Activated CD8-positive, alpha-beta memory T cell treated with anti-CD3 and anti-CD28 coated beads, Interleukin-2, amount 10 ng/mL, durations not matched to agents 7 days and 5 days (primary cell): ENCODE measurements at regions not wholly inside any gene's neighbourhood (a gene's known extent, or its start where the extent isn't known, plus 50 kb on each side); places are given as distances from the start of the nearest gene placed in this dataset.

Experiments used
- ATAC-seq: fragments of 150-1000 bp; cut with Tn5 transposase; one replicate; pipeline ENCODE4 v1.10.0; 2021; ENCODE audit warnings: moderate library complexity
- CTCF ChIA-PET: fragments of 350-600 bp; sonication (Branson Sonifier 250); formaldehyde crosslinking; loops from one replicate; lab custom pipeline; 2021; ENCODE audit warnings: antibody characterized with exemption; lab: Charles Lee
- DNase-seq: peaks from one replicate; pipeline ENCODE4 v3.0.0-alpha.2; 2020
- H3K27ac Mint-ChIP-seq: one replicate; pipeline ENCODE4 v1.8.0; 2021; ENCODE audit warnings: mild to moderate bottlenecking, mixed read lengths
- H3K27me3 Mint-ChIP-seq: one replicate; pipeline ENCODE4 v1.8.0; 2021; ENCODE audit warnings: mixed read lengths
- H3K36me3 Mint-ChIP-seq: one replicate; pipeline ENCODE4 v1.8.0; 2021; ENCODE audit warnings: mild to moderate bottlenecking, mixed read lengths
- H3K4me1 Mint-ChIP-seq: one replicate; pipeline ENCODE4 v1.8.0; 2021; ENCODE audit warnings: mixed read lengths
- H3K4me3 Mint-ChIP-seq: one replicate; pipeline ENCODE4 v1.8.0; 2021; ENCODE audit warnings: mild to moderate bottlenecking, moderate library complexity, mixed read lengths
- H3K9me3 Mint-ChIP-seq: one replicate; pipeline ENCODE4 v1.8.0; 2022; ENCODE audit warnings: low read depth, mixed read lengths

DNA sequence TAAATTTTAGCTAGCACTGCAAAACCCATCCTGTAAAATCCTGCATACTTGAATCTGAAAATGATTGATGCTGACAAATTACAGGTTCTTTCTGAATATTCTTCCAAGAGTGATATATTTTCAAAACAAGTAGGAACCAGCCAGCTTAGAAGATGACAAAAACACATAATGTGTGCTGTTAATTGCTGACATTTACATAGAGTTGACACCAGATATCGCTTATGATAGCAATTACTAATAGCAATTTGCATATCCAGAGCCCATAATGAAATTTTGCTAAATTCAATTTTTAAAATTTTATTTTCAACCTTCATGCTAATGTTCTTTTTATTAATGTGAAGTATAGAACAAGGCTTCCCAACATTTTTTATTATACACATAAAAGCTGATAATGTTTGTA, 284.5 kb downstream of the SEC23A start:
- H3K4me1 Mint-ChIP-seq = no peaks in the 10 kb centered on the region
- no peak overlapping the region for H3K4me3 Mint-ChIP-seq
- H3K9me3 Mint-ChIP-seq = no peaks in the 10 kb centered on the region
- DNase-seq (no peak), ATAC-seq (no peak)
- no peaks in the 10 kb centered on the region for H3K36me3 Mint-ChIP-seq
- no peak overlapping the region for H3K27ac Mint-ChIP-seq
- CTCF ChIA-PET = no interaction called here
- no peaks in the 10 kb centered on the region for H3K27me3 Mint-ChIP-seq

DNA sequence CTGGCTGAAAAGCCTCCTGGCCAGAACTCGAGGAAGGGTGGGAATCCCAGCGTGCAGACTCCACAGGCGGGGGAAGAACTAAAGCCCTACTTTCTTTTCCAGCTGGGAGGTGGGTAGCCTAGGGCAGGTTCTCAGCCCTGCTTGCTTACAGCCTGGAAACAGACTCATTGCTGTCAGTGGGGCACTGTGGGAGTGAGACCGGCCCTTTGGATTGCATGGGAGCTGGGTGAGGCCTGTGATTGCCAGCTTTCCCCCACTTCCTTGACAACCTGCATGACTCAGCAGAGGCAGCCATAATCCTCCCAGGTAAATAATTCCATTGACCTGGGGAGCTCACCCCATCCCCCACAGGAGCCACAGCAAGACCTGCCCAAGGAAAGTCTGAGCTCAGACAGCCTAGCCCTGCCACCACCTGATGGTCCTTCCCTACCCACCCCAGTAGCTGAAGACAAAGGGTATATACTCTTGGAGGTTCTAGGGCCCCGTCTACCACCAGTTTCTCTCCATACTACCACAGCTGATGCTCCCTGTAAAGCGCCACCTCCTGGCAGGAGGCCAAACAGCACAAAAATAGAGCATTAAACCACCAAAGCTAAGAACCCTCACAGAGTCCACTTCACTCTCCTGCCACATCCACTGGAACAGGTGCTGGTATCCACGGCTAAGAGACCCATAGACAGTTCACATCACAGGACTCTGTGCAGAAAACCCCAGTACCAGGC, 294.1 kb downstream of the SEC23A start:
- ATAC-seq = no peak
- Mint-ChIP-seq H3K9me3 (peaks cover 12% of the 10 kb centered on the region), H3K36me3 (no peaks in the 10 kb centered on the region), H3K4me3 (no peak overlapping the region), H3K4me1 (no peaks in the 10 kb centered on the region), H3K27ac (no peak overlapping the region), H3K27me3 (no peaks in the 10 kb centered on the region)
- DNase-seq = no peak
- CTCF ChIA-PET = no interaction called here

DNA sequence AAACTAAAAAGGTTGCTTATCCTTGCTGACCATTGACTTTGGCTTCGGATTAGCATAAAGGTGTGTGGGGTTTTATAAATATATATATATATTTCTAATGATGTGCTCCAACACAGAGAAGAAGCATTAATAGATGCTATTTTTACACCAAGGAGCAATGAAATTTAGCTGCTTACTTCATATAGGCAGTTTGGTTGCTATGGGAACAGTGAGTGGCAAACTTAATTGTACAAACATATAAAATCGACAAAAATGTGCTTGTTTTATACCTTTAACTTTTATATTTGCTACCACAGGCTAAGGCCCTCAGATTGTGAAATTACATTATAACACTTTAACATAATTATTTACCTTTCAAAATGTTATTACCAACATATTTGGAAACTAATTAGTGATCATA, 303.4 kb downstream of the SEC23A start:
- no peak for DNase-seq
- ATAC-seq = no peak
- no peak overlapping the region for H3K4me3 Mint-ChIP-seq
- H3K27ac Mint-ChIP-seq = no peak overlapping the region
- H3K4me1 Mint-ChIP-seq = no peaks in the 10 kb centered on the region
- CTCF ChIA-PET = no interaction called here
- H3K27me3 Mint-ChIP-seq = no peaks in the 10 kb centered on the region
- peaks cover 3% of the 10 kb centered on the region for H3K9me3 Mint-ChIP-seq
- no peaks in the 10 kb centered on the region for H3K36me3 Mint-ChIP-seq

DNA sequence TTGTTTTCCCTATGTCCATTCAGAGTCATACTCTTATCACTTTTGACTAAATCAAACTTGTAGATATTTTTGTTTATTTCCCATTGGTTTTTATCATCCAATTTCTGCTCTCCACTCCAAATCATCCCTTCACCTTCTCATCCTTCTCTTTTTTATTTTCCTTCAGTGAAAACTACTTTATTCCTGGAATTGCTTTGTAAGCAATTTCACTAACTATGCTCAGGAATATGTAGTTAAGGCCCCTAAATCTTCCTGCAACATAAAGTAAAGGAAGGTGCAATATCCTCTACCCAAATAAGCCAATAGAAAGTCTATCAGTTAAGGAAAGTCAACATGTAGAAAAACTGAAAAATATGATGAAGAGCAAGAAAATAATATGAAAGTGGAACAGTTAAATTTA, 308.4 kb downstream of the SEC23A start:
- no peaks in the 10 kb centered on the region for H3K9me3 Mint-ChIP-seq
- CTCF ChIA-PET = no interaction called here
- H3K36me3 Mint-ChIP-seq = no peaks in the 10 kb centered on the region
- DNase-seq (no peak), ATAC-seq (no peak)
- H3K4me3 Mint-ChIP-seq = no peak overlapping the region
- H3K27ac Mint-ChIP-seq = no peak overlapping the region
- no peaks in the 10 kb centered on the region for H3K4me1 Mint-ChIP-seq
- no peaks in the 10 kb centered on the region for H3K27me3 Mint-ChIP-seq

DNA sequence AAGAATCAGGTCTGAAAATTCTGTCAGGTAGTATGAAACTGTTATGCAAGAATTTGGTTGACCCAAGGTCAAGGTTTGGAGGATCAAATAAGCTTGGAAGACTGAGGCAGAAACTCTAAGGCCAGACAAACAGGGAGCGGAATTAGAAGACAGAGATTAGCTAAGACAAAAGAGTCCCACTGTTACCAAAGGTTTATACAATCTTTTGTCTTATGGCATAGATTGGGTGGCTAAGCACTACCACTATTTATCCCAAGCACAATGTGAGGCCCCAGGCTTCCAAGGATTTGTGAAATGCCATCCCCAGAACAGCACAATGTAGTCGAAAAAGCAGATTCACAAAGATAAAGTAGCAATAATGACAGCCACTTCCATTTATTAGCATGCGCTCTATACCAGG, 311.2 kb downstream of the SEC23A start:
- no peak for DNase-seq
- H3K9me3 Mint-ChIP-seq = no peaks in the 10 kb centered on the region
- H3K4me3 Mint-ChIP-seq = no peak overlapping the region
- ATAC-seq = no peak
- CTCF ChIA-PET = no interaction called here
- H3K36me3 Mint-ChIP-seq = no peaks in the 10 kb centered on the region
- no peaks in the 10 kb centered on the region for H3K4me1 Mint-ChIP-seq
- no peaks in the 10 kb centered on the region for H3K27me3 Mint-ChIP-seq
- no peak overlapping the region for H3K27ac Mint-ChIP-seq

DNA sequence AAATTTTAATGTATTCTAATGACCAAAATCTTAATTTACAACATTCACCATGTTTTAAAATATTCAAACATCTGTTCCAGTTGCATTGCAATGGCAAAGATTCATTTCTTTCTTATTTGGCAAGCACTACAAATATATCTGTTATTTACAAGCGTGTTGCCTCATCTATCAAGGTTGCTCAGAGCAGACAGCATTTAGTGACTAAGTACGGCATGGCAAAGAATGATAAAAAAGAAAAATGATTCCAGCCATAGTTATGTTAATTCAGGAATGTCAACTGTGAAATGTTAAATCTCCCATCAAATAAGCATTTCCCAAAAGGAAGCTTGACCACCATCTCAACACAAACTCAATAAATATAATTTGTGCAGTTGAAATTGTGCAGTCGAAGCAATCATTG, 312.1 kb downstream of the SEC23A start:
- CTCF ChIA-PET = no interaction called here

DNA sequence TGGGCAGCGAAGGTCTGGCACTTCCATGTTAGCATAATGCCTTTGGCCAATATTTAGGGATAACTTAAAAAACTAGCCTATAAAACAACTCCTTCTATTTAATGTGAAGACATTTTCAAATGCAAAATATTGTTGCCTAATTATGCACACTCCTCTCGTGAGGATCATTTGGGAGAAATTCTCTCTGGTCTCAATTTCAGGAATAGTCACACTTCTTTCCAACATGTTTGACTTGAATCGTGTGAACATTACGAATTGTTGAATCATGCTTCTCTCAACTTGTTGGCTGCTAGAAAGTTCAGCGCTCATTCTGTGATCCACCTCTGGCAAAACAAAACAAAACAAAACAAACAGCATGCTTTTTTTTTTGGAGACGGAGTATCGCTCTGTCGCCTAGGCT, 313.2 kb downstream of the SEC23A start:
- H3K27me3 Mint-ChIP-seq = no peaks in the 10 kb centered on the region
- ATAC-seq (no peak), DNase-seq (no peak)
- no peak overlapping the region for H3K27ac Mint-ChIP-seq
- no peaks in the 10 kb centered on the region for H3K4me1 Mint-ChIP-seq
- CTCF ChIA-PET = no interaction called here
- H3K9me3 Mint-ChIP-seq = no peaks in the 10 kb centered on the region
- H3K36me3 Mint-ChIP-seq = no peaks in the 10 kb centered on the region
- H3K4me3 Mint-ChIP-seq = no peak overlapping the region

More for the DNA sequence above, 312.1 kb downstream of the SEC23A start:
- H3K27ac Mint-ChIP-seq = no peak overlapping the region
- ATAC-seq (no peak), DNase-seq (no peak)
- H3K4me3 Mint-ChIP-seq = no peak overlapping the region
- H3K27me3 Mint-ChIP-seq = no peaks in the 10 kb centered on the region
- no peaks in the 10 kb centered on the region for H3K9me3 Mint-ChIP-seq
- no peaks in the 10 kb centered on the region for H3K36me3 Mint-ChIP-seq
- no peaks in the 10 kb centered on the region for H3K4me1 Mint-ChIP-seq

DNA sequence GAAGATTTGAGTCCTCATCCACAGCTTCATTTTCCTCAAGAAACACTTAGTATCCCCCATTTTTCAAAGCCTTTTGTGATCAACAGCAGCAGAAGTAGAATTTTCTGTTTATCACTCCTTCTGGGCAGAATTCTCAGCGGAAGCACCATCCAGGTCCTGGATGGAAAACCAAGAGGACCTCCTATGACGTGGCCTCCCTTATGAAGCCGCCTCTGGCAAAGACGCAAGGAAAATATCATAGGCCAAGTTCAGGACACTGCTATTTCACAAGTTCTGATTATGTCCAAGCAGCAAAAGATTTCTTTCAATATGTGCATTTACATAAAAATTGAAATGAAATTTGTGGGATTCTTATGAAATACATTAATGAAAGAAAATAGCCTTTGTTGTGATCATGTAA, 315.0 kb downstream of the SEC23A start:
- no peak overlapping the region for H3K4me3 Mint-ChIP-seq
- no peaks in the 10 kb centered on the region for H3K9me3 Mint-ChIP-seq
- DNase-seq = no peak
- no peak for ATAC-seq
- H3K27ac Mint-ChIP-seq = no peak overlapping the region
- H3K27me3 Mint-ChIP-seq = no peaks in the 10 kb centered on the region
- CTCF ChIA-PET = no interaction called here
- no peaks in the 10 kb centered on the region for H3K4me1 Mint-ChIP-seq
- H3K36me3 Mint-ChIP-seq = no peaks in the 10 kb centered on the region

DNA sequence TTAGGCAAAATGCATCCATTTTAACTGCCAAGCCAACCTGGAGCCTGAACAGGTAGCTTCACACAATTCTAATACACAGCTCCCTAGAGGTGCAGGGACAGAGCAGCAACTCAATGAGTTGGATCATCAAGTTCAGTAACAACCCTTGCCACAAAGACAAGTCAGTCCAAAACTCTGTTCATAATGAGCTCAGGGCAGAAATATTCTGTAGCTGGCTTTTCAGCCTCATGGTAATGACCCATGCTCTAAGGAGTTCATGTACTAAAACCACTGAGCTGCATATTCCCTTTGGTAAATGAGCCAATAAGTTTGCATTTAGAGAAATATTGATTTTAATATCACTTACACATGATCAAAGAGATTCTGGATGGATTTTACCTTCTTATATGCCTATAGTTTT, 316.1 kb downstream of the SEC23A start:
- ATAC-seq = no peak
- no peaks in the 10 kb centered on the region for H3K4me1 Mint-ChIP-seq
- no peak for DNase-seq
- H3K9me3 Mint-ChIP-seq = no peaks in the 10 kb centered on the region
- CTCF ChIA-PET = no interaction called here
- H3K27me3 Mint-ChIP-seq = no peaks in the 10 kb centered on the region
- H3K27ac Mint-ChIP-seq = no peak overlapping the region
- no peak overlapping the region for H3K4me3 Mint-ChIP-seq
- H3K36me3 Mint-ChIP-seq = no peaks in the 10 kb centered on the region

DNA sequence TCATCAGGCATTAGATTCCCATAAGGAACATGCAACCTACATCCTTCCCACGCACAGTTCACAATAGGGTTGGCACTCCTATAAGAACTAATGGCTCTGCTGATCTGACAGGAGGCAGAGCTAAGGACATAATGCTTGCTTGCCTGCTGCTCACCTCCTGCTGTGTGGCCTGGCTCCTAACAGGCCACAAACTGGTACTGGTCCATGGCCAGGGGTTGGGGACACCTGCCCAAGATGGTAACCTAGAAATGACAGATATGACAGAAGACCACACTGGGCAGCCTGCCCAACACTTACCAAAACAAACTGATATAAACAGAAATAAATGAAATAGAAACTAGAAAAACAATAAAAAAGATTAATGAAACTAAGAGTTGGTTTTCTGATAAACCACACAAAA, 325.6 kb downstream of the SEC23A start:
- no peak overlapping the region for H3K27ac Mint-ChIP-seq
- H3K9me3 Mint-ChIP-seq = no peaks in the 10 kb centered on the region
- ATAC-seq (no peak), DNase-seq (no peak)
- H3K4me3 Mint-ChIP-seq = no peak overlapping the region
- H3K36me3 Mint-ChIP-seq = no peaks in the 10 kb centered on the region
- H3K4me1 Mint-ChIP-seq = no peaks in the 10 kb centered on the region
- CTCF ChIA-PET = no interaction called here
- H3K27me3 Mint-ChIP-seq = no peaks in the 10 kb centered on the region

DNA sequence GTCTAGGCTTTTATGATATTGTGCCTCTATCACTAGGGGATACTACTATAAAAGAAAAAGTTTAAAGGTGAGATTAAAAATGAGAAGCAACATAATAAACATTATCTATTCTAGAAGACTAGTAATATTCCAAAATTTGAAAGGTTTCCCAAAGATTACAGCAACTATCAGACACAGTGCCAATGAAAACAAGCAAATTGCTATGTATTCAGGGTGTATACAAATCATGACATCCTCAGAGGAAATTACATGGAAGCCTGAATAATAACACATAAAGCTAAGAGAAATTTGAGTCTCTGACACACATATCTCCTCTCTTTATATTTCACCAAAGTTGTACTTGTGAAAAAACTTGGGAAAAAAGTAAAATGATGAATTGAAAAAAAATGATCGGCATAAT, 327.0 kb downstream of the SEC23A start:
- ATAC-seq = no peak
- H3K9me3 Mint-ChIP-seq = no peaks in the 10 kb centered on the region
- no peaks in the 10 kb centered on the region for H3K27me3 Mint-ChIP-seq
- no peak overlapping the region for H3K27ac Mint-ChIP-seq
- H3K4me3 Mint-ChIP-seq = no peak overlapping the region
- no peaks in the 10 kb centered on the region for H3K36me3 Mint-ChIP-seq
- no peaks in the 10 kb centered on the region for H3K4me1 Mint-ChIP-seq
- no peak for DNase-seq
- CTCF ChIA-PET = no interaction called here

DNA sequence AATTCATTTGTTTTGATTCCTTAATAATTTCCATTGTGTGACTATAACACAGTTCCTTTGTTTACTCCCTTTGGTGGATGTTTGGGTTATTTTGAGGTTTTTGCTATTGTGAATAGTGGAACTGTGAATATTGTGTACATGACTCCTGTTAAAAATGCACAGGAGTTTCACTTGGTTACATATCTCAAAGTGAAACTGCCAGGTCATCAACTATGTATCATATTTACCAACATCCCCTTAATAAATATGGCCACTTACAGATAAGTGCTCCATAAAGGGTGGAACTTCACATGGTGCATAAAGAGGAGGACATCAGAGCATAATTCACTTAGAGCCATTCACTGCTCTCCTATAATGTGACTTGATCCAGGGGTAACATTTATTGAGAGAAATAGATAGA, 328.9 kb downstream of the SEC23A start:
- Mint-ChIP-seq H3K27ac (no peak overlapping the region), H3K36me3 (no peaks in the 10 kb centered on the region), H3K4me1 (no peaks in the 10 kb centered on the region), H3K9me3 (no peaks in the 10 kb centered on the region), H3K4me3 (no peak overlapping the region), H3K27me3 (no peaks in the 10 kb centered on the region)
- DNase-seq = no peak
- CTCF ChIA-PET = no interaction called here
- ATAC-seq = no peak

DNA sequence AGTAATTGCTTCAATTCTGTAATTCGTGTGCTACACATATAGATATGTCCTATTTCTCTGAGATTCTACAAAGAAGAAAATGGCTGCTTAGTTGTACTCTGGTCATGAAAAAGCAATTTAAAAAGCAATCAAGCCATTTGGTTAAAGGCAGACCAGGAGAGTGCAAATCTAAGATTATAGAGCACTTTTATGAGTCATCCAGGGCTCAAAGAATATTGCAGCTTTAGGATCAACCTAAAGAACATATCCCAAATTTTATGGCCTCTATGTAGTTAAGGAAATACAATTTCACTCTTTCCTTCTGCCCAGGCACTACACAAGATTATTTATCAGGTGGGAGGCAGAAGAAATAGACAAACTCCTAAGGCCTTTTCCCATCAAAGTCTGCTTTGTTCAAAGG, 332.8 kb downstream of the SEC23A start:
- Mint-ChIP-seq H3K9me3 (no peaks in the 10 kb centered on the region), H3K4me1 (no peaks in the 10 kb centered on the region), H3K27me3 (no peaks in the 10 kb centered on the region), H3K27ac (no peak overlapping the region), H3K4me3 (no peak overlapping the region), H3K36me3 (no peaks in the 10 kb centered on the region)
- CTCF ChIA-PET = no interaction called here
- ATAC-seq (no peak), DNase-seq (no peak)

DNA sequence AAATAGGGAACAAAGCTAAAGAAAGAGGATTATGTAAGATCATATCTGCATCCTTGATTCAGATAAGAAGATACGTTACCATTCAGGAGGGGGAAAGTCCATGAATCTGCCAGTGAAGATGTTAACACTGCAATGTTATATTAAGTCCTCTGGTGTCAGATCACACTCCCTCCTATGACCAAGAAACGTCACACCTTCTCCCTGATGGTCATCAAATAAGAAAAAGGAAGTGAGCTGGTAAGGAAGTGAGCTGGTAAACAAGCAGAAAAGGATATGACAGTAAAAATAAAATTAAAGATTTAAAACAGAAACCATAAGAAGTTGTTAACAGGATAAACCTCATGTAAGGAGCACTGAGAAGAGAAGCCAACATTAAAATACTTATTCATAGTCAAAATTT, 340.2 kb downstream of the SEC23A start:
- Mint-ChIP-seq H3K9me3 (no peaks in the 10 kb centered on the region), H3K27ac (no peak overlapping the region), H3K27me3 (no peaks in the 10 kb centered on the region), H3K36me3 (no peaks in the 10 kb centered on the region), H3K4me1 (no peaks in the 10 kb centered on the region), H3K4me3 (no peak overlapping the region)
- CTCF ChIA-PET = no interaction called here
- DNase-seq = no peak
- no peak for ATAC-seq

DNA sequence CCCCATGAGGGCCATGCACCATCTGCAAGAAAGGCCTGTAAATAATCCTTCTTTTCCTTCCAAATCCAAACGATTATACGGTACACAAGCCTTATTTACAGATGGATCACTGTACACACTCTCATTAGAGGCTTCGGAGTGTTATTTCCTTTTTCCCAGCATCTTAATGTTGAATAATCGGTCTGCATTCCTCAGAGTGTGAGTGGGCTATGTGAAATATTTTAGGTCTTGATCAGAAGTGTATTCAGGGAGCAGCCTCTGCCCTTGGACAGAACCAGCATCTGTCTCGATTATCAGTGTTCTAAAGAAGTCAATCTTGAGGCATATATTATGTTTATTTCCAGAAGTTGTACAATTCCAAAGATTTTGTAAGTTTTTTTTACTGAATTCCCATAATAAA, 340.6 kb downstream of the SEC23A start:
- H3K4me1 Mint-ChIP-seq = no peaks in the 10 kb centered on the region

More for the DNA sequence above, 340.6 kb downstream of the SEC23A start:
- DNase-seq = no peak
- H3K27ac Mint-ChIP-seq = no peak overlapping the region
- H3K27me3 Mint-ChIP-seq = no peaks in the 10 kb centered on the region
- no peaks in the 10 kb centered on the region for H3K36me3 Mint-ChIP-seq
- CTCF ChIA-PET = no interaction called here
- H3K4me3 Mint-ChIP-seq = no peak overlapping the region
- no peak for ATAC-seq
- H3K9me3 Mint-ChIP-seq = no peaks in the 10 kb centered on the region
